GM12878 (cell line): ENCODE measurements at regions not wholly inside any gene's neighbourhood (a gene's known extent, or its start where the extent isn't known, plus 50 kb on each side); places are given as distances from the start of the nearest gene placed in this dataset.

ENCODE experiments used
- ATAC-seq: fragments of 200-7000 bp; cut with Tn5 transposase; 3 replicates; pipeline ENCODE4 v1.9.1; 2020; ENCODE audit warnings: mild to moderate bottlenecking, moderate library complexity
- BruUV-seq: library from RNA; stranded (reverse); fragments of 400-500 nt; replicated peaks from 2 replicates; lab custom pipeline; 2021; lab: Mats Ljungman, UMichigan
- CTCF ChIA-PET: fragments of 300-600 bp; sonication (Branson Sonifier 250); formaldehyde crosslinking; extraction: SDS; loops from one replicate; lab custom pipeline; 2021; ENCODE audit warnings: inconsistent platforms; lab: Yijun Ruan, JAX
- POLR2A ChIA-PET: fragments of 350-600 bp; formaldehyde crosslinking; extraction: SDS; loops from one replicate; lab custom pipeline; 2021; ENCODE audit warnings: inconsistent platforms; lab: Charles Lee
- RAD21 ChIA-PET: fragments of 300-600 bp; sonication (Branson Sonifier 250); formaldehyde crosslinking; loops from one replicate; lab custom pipeline; 2023; ENCODE audit warnings: antibody characterized with exemption; ENCODE audit not compliant: unreplicated experiment; lab: Charles Lee
- SMC1A ChIA-PET: fragments of 300-600 bp; sonication (Branson Sonifier 250); formaldehyde crosslinking; loops from one replicate; lab custom pipeline; 2023; ENCODE audit not compliant: unreplicated experiment, uncharacterized antibody; lab: Charles Lee
- DNase-seq: peaks from one replicate; pipeline ENCODE4 v3.0.0-alpha.2; 2011; ENCODE audit warnings: low read depth, low spot score
- FAIRE-seq: peaks from 3 replicates; lab custom pipeline; 2011; peaks lifted over from hg19 to GRCh38; lab: Jason Lieb, UNC
- H2AFZ ChIP-seq: 2 replicates; pipeline ENCODE4 v1.6.0; 2011; ENCODE audit warnings: low read depth, low read length, control low read depth; ENCODE audit not compliant: control insufficient read depth
- H3K27ac ChIP-seq: 2 replicates; pipeline ENCODE4 v1.5.1; 2011; ENCODE audit warnings: control low read depth; ENCODE audit not compliant: control insufficient read depth, insufficient read depth
- H3K27me3 ChIP-seq, 2 experiments: replicated peaks in 1 of 2; 2 replicates each; pipeline versions ENCODE4 v1.6.0 to v1.6.1; 2011; ENCODE audit warnings: low read length in 1 of 2; ENCODE audit not compliant: control insufficient read depth in 2 of 2, insufficient read depth in 2 of 2
- H3K36me3 ChIP-seq, 2 experiments: 2 replicates each; pipeline ENCODE4 v1.5.1; 2011; ENCODE audit warnings: low read length in 1 of 2; ENCODE audit not compliant: control insufficient read depth in 2 of 2, insufficient read depth in 2 of 2
- H3K4me1 ChIP-seq: 2 replicates; pipeline ENCODE4 v1.6.1; 2011; ENCODE audit warnings: mild to moderate bottlenecking, low read length, moderate library complexity, mixed read lengths; ENCODE audit not compliant: control insufficient read depth, insufficient read depth
- H3K4me2 ChIP-seq: 2 replicates; pipeline ENCODE4 v1.6.0; 2011; ENCODE audit warnings: control low read depth; ENCODE audit not compliant: control insufficient read depth, insufficient read depth
- H3K4me3 ChIP-seq: fragments of 200-600 bp; sonication (generic); 2 replicates; pipeline ENCODE4 v1.5.1; 2016
- H3K79me2 ChIP-seq: 2 replicates; pipeline ENCODE4 v1.6.0; 2011; ENCODE audit warnings: low read length; ENCODE audit not compliant: control insufficient read depth, insufficient read depth
- H3K9ac ChIP-seq: 2 replicates; pipeline ENCODE4 v1.8.0; 2011; ENCODE audit warnings: low read length, control low read depth, mixed read lengths; ENCODE audit not compliant: control insufficient read depth, insufficient read depth
- H3K9me3 ChIP-seq: replicated peaks from 3 replicates; pipeline ENCODE4 v1.5.1; 2011; ENCODE audit warnings: mild to moderate bottlenecking, low read length; ENCODE audit not compliant: control insufficient read depth, insufficient read depth
- H4K20me1 ChIP-seq: 2 replicates; pipeline ENCODE4 v1.6.0; 2011; ENCODE audit not compliant: control insufficient read depth, insufficient read depth
- BCL11A ChIP-seq: IDR thresholded peaks from 2 replicates; pipeline ENCODE4 v1.6.1; 2011; ENCODE audit warnings: low read depth, low read length
- CEBPZ ChIP-seq: fragments of 150-350 bp; IDR thresholded peaks from 2 replicates; pipeline ENCODE4 v1.6.1; 2016; ENCODE audit warnings: low read depth, low read length
- CTCF ChIP-seq, 3 experiments: IDR thresholded peaks in 2 of 3; conservative IDR thresholded peaks in 1 of 3; 2 replicates each; pipeline ENCODE4 v1.5.1; 2011; ENCODE audit warnings: low read depth in 3 of 3, low read length in 3 of 3, mild to moderate bottlenecking in 3 of 3, control low read depth in 2 of 3, moderate library complexity in 2 of 3, inconsistent platforms in 1 of 3, mixed read lengths in 1 of 3; ENCODE audit not compliant: control insufficient read depth in 2 of 3, insufficient read depth in 1 of 3; ENCODE audit errors: extremely low read depth in 1 of 3
- FOXK2 ChIP-seq: fragments of 450-650 bp; IDR thresholded peaks from 2 replicates; pipeline ENCODE4 v1.6.1; 2017; ENCODE audit warnings: mild to moderate bottlenecking, moderate library complexity
- KDM1A ChIP-seq: fragments of 200-600 bp; sonication (generic); IDR thresholded peaks from 2 replicates; pipeline ENCODE4 v1.6.1; 2016; ENCODE audit warnings: borderline replicate concordance
- MEF2A ChIP-seq: IDR thresholded peaks from 2 replicates; pipeline ENCODE4 v1.6.1; 2011; ENCODE audit warnings: low read depth, mild to moderate bottlenecking, low read length, moderate library complexity; ENCODE audit not compliant: insufficient read depth
- MXI1 ChIP-seq: fragments of 150-350 bp; IDR thresholded peaks from 2 replicates; pipeline ENCODE4 v1.6.1; 2011; ENCODE audit warnings: low read depth, mild to moderate bottlenecking, inconsistent platforms, low read length, improper control_type of control experiment
- NRF1 ChIP-seq: conservative IDR thresholded peaks from 2 replicates; pipeline ENCODE4 v1.6.1; 2011; ENCODE audit warnings: mild to moderate bottlenecking, low read depth, low read length, improper control_type of control experiment
- RELB ChIP-seq: fragments of 450-650 bp; IDR thresholded peaks from 2 replicates; pipeline ENCODE4 v1.6.1; 2017; ENCODE audit warnings: low read depth, mild to moderate bottlenecking, moderate library complexity
- SMARCA5 ChIP-seq: fragments of 450-650 bp; IDR thresholded peaks from 2 replicates; pipeline ENCODE4 v1.6.1; 2017; ENCODE audit warnings: mild to moderate bottlenecking
- SPI1 ChIP-seq: IDR thresholded peaks from 2 replicates; pipeline ENCODE4 v1.6.1; 2011; ENCODE audit warnings: low read depth, mild to moderate bottlenecking, low read length, moderate library complexity, borderline replicate concordance; ENCODE audit not compliant: insufficient read depth
- TCF3 ChIP-seq: IDR thresholded peaks from 2 replicates; pipeline ENCODE4 v1.6.1; 2012; ENCODE audit warnings: low read depth, mild to moderate bottlenecking, low read length, borderline replicate concordance; ENCODE audit not compliant: insufficient read depth
- WRNIP1 ChIP-seq: IDR thresholded peaks from 2 replicates; pipeline ENCODE4 v1.6.1; 2011; ENCODE audit warnings: low read depth, low read length, improper control_type of control experiment, borderline replicate concordance
- ZNF687 ChIP-seq: fragments of 450-650 bp; IDR thresholded peaks from 2 replicates; pipeline ENCODE4 v1.6.1; 2017; ENCODE audit warnings: mild to moderate bottlenecking, moderate library complexity
- WGBS: methylation state at CpG from one replicate; pipeline ENCODE4 v1.1.6; 2016; ENCODE audit warnings: low lambda C conversion rate; ENCODE audit not compliant: insufficient replicate concordance, insufficient coverage; ENCODE audit errors: missing lambda C conversion rate; 5-methylcytosine and 5-hydroxymethylcytosine counted together
- in situ Hi-C: fragments of 300-500 bp; cut with MboI; formaldehyde crosslinking; loops from 9 replicates; pipeline ENCODE4 v1.14.3; 2018; ENCODE audit warnings: mixed read lengths
- intact Hi-C: fragments of 100-400 bp; cut with micrococcal nuclease; formaldehyde crosslinking; loops from one replicate; pipeline ENCODE4 v1.14.2; 2022; ENCODE audit not compliant: unreplicated experiment

GRCh38 chr12:3428631-3429030, 62.4 kb upstream of the PRMT8 start:
- ChIA-PET POLR2A (no interaction called here), CTCF (no interaction called here), SMC1A (no interaction called here), RAD21 (no interaction called here)
- Histone ChIP-seq H3K79me2 (no peaks in the 10 kb centered on the region), H3K4me1 (no peaks in the 10 kb centered on the region), H3K4me3 (no peak overlapping the region), H3K27me3 (no peaks in the 10 kb centered on the region), H3K4me2 (no peak overlapping the region), H3K36me3 (no peaks in the 10 kb centered on the region), H3K9ac (no peak overlapping the region), H4K20me1 (no peaks in the 10 kb centered on the region), H3K9me3 (no peaks in the 10 kb centered on the region; the same call in 2 of the 3 replicates), H2AFZ (no peak overlapping the region), H3K27ac (no peak overlapping the region)
- no TSS peak for BruUV-seq
- ATAC-seq (no peak), FAIRE-seq (no peak), DNase-seq (no peak)
- in situ Hi-C loops (no loop called here), intact Hi-C loops (no loop called here)
- WGBS = 50% methylated on average over 2 of the region's 2 CpGs
- no peak for TF ChIP-seq FOXK2
- no peak for TF ChIP-seq WRNIP1
- TF ChIP-seq CEBPZ = no peak
- TF ChIP-seq KDM1A = no peak
- no peak for TF ChIP-seq MEF2A
- no peak for TF ChIP-seq SPI1
- no peak for TF ChIP-seq NRF1
- TF ChIP-seq MXI1 = no peak
- no peak for TF ChIP-seq RELB
- TF ChIP-seq CTCF (IDR thresholded peaks at IDR 0.05 in 2 of 3, conservative IDR thresholded peaks at IDR 0.05 in 1 of 3; ENCODE audit: control insufficient read depth in 2 of 3, extremely low read depth in 1 of 3, insufficient read depth in 1 of 3, low read depth in 3 of 3, low read length in 3 of 3) = no peak
- TF ChIP-seq BCL11A = no peak
- no peak for TF ChIP-seq TCF3
- TF ChIP-seq ZNF687 = no peak
- TF ChIP-seq SMARCA5 = no peak
